Smooth muscle cell (in vitro differentiated cells): ENCODE measurements at regions not wholly inside any gene's neighbourhood (a gene's known extent, or its start where the extent isn't known, plus 50 kb on each side); places are given as distances from the start of the nearest gene placed in this dataset.

Experiments used
- DNase-seq: peaks from one replicate; lab custom pipeline; 2025; ENCODE audit not compliant: unreplicated experiment; lab: John Stamatoyannopoulos, UW
- H2AFZ ChIP-seq: fragments of 200-600 bp; sonication (generic); 2 replicates; pipeline ENCODE4 v1.6.0; 2016; ENCODE audit warnings: antibody characterized with exemption, low read depth, mild to moderate bottlenecking
- H3F3A ChIP-seq: fragments of 200-600 bp; sonication (generic); 2 replicates; pipeline ENCODE4 v1.6.0; 2017; ENCODE audit warnings: antibody characterized with exemption, low read depth
- H3K27ac ChIP-seq: fragments of 200-600 bp; sonication (generic); 2 replicates; pipeline ENCODE4 v1.5.1; 2016; ENCODE audit warnings: low read depth, mild to moderate bottlenecking
- H3K27me3 ChIP-seq: fragments of 200-600 bp; sonication (generic); 2 replicates; pipeline ENCODE4 v1.6.1; 2016; ENCODE audit warnings: low read depth, mild to moderate bottlenecking
- H3K36me3 ChIP-seq: fragments of 200-600 bp; sonication (generic); 2 replicates; pipeline ENCODE4 v1.5.1; 2016; ENCODE audit warnings: low read depth
- H3K4me1 ChIP-seq: fragments of 200-600 bp; sonication (generic); 2 replicates; pipeline ENCODE4 v1.5.1; 2016; ENCODE audit warnings: low read depth
- H3K4me2 ChIP-seq: fragments of 200-600 bp; sonication (generic); 2 replicates; pipeline ENCODE4 v1.6.0; 2016; ENCODE audit warnings: mild to moderate bottlenecking
- H3K4me3 ChIP-seq: fragments of 200-600 bp; sonication (generic); 2 replicates; pipeline ENCODE4 v1.5.1; 2016; ENCODE audit warnings: mild to moderate bottlenecking
- H3K79me2 ChIP-seq: fragments of 200-600 bp; sonication (generic); 2 replicates; pipeline ENCODE4 v1.6.0; 2016; ENCODE audit warnings: low read depth, mild to moderate bottlenecking
- H3K9ac ChIP-seq: fragments of 200-600 bp; sonication (generic); 2 replicates; pipeline ENCODE4 v1.6.0; 2016; ENCODE audit warnings: low read depth
- H3K9me3 ChIP-seq: fragments of 200-600 bp; sonication (generic); replicated peaks from 2 replicates; pipeline ENCODE4 v1.5.1; 2016; ENCODE audit warnings: low read depth
- H4K20me1 ChIP-seq: fragments of 200-600 bp; sonication (generic); 2 replicates; pipeline ENCODE4 v1.6.0; 2016; ENCODE audit warnings: low read depth
- WGBS: methylation state at CpG from one replicate; pipeline ENCODE4 v1.1.7; 2016; ENCODE audit warnings: low lambda C conversion rate; 5-methylcytosine and 5-hydroxymethylcytosine counted together
- TF ChIP-seq, protein P1 (sequence below): fragments of 200-600 bp; sonication (generic); IDR thresholded peaks from 2 replicates; pipeline ENCODE4 v1.5.1; 2017; ENCODE audit warnings: borderline replicate concordance, mild to moderate bottlenecking, antibody characterized with exemption; ENCODE audit not compliant: insufficient read depth, poor library complexity, severe bottlenecking

- Histone ChIP-seq H3K36me3 (no peaks in the 10 kb centered on the region), H3K79me2 (no peaks in the 10 kb centered on the region), H3F3A (peaks cover 4% of the 10 kb centered on the region), H4K20me1 (no peaks in the 10 kb centered on the region), H3K9me3 (no peaks in the 10 kb centered on the region), H3K4me3 (no peak overlapping the region), H3K4me1 (peaks cover 5% of the 10 kb centered on the region), H3K4me2 (no peak overlapping the region), H2AFZ (no peak overlapping the region), H3K27ac (no peak overlapping the region), H3K27me3 (no peaks in the 10 kb centered on the region), H3K9ac (no peak overlapping the region)
- no peak for DNase-seq
- TF ChIP-seq, protein P1, sequence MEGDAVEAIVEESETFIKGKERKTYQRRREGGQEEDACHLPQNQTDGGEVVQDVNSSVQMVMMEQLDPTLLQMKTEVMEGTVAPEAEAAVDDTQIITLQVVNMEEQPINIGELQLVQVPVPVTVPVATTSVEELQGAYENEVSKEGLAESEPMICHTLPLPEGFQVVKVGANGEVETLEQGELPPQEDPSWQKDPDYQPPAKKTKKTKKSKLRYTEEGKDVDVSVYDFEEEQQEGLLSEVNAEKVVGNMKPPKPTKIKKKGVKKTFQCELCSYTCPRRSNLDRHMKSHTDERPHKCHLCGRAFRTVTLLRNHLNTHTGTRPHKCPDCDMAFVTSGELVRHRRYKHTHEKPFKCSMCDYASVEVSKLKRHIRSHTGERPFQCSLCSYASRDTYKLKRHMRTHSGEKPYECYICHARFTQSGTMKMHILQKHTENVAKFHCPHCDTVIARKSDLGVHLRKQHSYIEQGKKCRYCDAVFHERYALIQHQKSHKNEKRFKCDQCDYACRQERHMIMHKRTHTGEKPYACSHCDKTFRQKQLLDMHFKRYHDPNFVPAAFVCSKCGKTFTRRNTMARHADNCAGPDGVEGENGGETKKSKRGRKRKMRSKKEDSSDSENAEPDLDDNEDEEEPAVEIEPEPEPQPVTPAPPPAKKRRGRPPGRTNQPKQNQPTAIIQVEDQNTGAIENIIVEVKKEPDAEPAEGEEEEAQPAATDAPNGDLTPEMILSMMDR, result no peak
- 94% methylated on average over 5 of the region's 5 CpGs for WGBS
These were observed 78.2 kb downstream of the DNTTIP2 start for GRCh38 chr1:93800856-93801255.

- Histone ChIP-seq H3K79me2 (no peaks in the 10 kb centered on the region), H3K9me3 (no peaks in the 10 kb centered on the region), H3K4me2 (no peak overlapping the region), H3F3A (peaks cover 4% of the 10 kb centered on the region), H3K36me3 (no peaks in the 10 kb centered on the region), H2AFZ (no peak overlapping the region), H3K27ac (no peak overlapping the region), H3K4me3 (no peak overlapping the region), H3K4me1 (no peaks in the 10 kb centered on the region), H4K20me1 (no peaks in the 10 kb centered on the region), H3K27me3 (no peaks in the 10 kb centered on the region), H3K9ac (no peak overlapping the region)
- no peak for DNase-seq
- WGBS, result 83% methylated on average over 1 of the region's 1 CpG
- TF ChIP-seq, protein P1, result no peak
These were observed 80.7 kb downstream of the DNTTIP2 start for GRCh38 chr1:93798291-93798690.

GRCh38 chr1:93784538-93784937, 94.5 kb downstream of the DNTTIP2 start:
- Histone ChIP-seq H4K20me1 (no peaks in the 10 kb centered on the region), H3K4me3 (no peak overlapping the region), H3K36me3 (no peaks in the 10 kb centered on the region), H3K9ac (no peak overlapping the region), H3K27ac (no peak overlapping the region), H3K27me3 (no peaks in the 10 kb centered on the region), H3F3A (no peaks in the 10 kb centered on the region), H3K4me1 (no peaks in the 10 kb centered on the region), H3K9me3 (no peaks in the 10 kb centered on the region), H3K4me2 (no peak overlapping the region), H3K79me2 (no peaks in the 10 kb centered on the region), H2AFZ (no peak overlapping the region)
- TF ChIP-seq, protein P1, result no peak
- WGBS, result 95% methylated on average over 3 of the region's 3 CpGs
- DNase-seq, result no peak

DNA sequence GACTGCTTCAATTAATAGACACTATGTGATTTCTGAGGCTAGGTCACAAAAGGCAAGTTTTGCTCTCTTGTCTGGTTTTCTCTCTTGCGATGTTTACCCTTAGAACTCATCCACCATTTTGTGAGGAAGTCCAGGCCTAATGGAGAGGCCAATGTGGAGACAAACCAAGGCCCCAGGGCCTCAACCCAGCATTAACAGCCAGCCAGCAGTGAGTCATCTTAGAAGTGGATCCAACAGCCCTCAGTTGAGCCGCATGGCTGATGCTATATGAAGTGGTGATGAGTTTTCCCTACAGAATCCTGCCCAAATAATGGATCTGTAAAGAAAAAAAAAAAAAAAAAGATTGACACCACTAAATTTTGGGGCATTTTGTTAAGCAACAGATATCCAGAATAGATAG, 95.1 kb downstream of the DNTTIP2 start:
- H3F3A ChIP-seq, result no peaks in the 10 kb centered on the region
- no peaks in the 10 kb centered on the region for H3K27me3 ChIP-seq
- 87% methylated on average over 2 of the region's 2 CpGs for WGBS
- H3K4me2 ChIP-seq, result no peak overlapping the region
- no peaks in the 10 kb centered on the region for H3K79me2 ChIP-seq
- H2AFZ ChIP-seq, result no peak overlapping the region
- no peak for DNase-seq
- H3K9ac ChIP-seq, result no peak overlapping the region
- H3K27ac ChIP-seq, result no peak overlapping the region
- H3K36me3 ChIP-seq, result no peaks in the 10 kb centered on the region
- TF ChIP-seq, protein P1, result no peak
- H4K20me1 ChIP-seq, result no peaks in the 10 kb centered on the region
- H3K4me1 ChIP-seq, result no peaks in the 10 kb centered on the region
- no peak overlapping the region for H3K4me3 ChIP-seq
- no peaks in the 10 kb centered on the region for H3K9me3 ChIP-seq
